Stimulated activated CD8-positive, alpha-beta memory T cell treated with anti-CD3 and anti-CD28 coated beads, Interleukin-7, amount 100 ng/mL, for 48 hours (primary cell): ENCODE measurements at regions not wholly inside any gene's neighbourhood (a gene's known extent, or its start where the extent isn't known, plus 50 kb on each side); places are given as distances from the start of the nearest gene placed in this dataset.
"Not testable (repeated sequence)": the region's sequence is repeated elsewhere in the genome, so short reads cannot be mapped to it uniquely, and the experiment has no call there.

Experiments used
- DNase-seq, 2 donors: peaks; one replicate each; pipeline ENCODE4 v3.0.0-alpha.2; 2020; ENCODE audit warnings: low read depth in 1 of 2; ENCODE audit errors: extremely low read depth in 1 of 2

- no peak for DNase-seq
Measured at GRCh38 chr6:71822625-71823024, 63.7 kb upstream of the RIMS1 start.

DNA sequence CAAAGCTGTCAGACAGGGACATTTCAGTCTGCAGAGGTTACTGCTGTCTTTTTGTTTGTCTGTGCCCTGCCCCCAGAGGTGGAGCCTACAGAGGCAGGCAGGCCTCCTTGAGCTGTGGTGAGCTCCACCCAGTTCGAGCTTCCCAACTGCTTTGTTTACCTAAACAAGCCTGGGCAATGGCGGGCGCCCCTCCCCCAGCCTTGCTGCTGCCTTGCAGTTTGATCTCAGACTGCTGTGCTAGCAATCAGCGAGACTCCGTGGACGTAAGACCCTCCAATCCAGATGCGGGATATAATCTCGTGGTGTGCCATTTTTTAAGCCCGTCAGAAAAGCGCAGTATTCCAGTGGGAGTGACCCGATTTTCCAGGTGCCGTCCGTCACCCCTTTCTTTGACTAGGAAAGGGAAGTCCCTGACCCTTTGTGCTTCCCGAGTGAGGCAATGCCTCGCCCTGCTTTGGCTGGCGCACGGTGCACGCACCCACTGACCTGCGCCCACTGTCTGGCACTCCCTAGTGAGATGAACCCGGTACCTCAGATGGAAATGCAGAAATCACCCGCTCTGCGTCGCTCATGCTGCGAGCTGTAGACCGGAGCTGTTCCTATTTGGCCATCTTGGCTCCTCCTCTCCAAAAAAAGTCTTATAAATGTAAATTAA lies 54.1 kb upstream of the RIMS1 start:
- DNase-seq: not testable (repeated sequence)
